GM12878 (cell line): ENCODE measurements at regions not wholly inside any gene's neighbourhood (a gene's known extent, or its start where the extent isn't known, plus 50 kb on each side); places are given as distances from the start of the nearest gene placed in this dataset.

Experiments used
- ATAC-seq: fragments of 200-7000 bp; cut with Tn5 transposase; 3 replicates; pipeline ENCODE4 v1.9.1; 2020; ENCODE audit warnings: mild to moderate bottlenecking, moderate library complexity
- BruUV-seq: library from RNA; stranded (reverse); fragments of 400-500 nt; replicated peaks from 2 replicates; lab custom pipeline; 2021; lab: Mats Ljungman, UMichigan
- CTCF ChIA-PET: fragments of 300-600 bp; sonication (Branson Sonifier 250); formaldehyde crosslinking; extraction: SDS; loops from one replicate; lab custom pipeline; 2021; ENCODE audit warnings: inconsistent platforms; lab: Yijun Ruan, JAX
- POLR2A ChIA-PET: fragments of 350-600 bp; formaldehyde crosslinking; extraction: SDS; loops from one replicate; lab custom pipeline; 2021; ENCODE audit warnings: inconsistent platforms; lab: Charles Lee
- RAD21 ChIA-PET: fragments of 300-600 bp; sonication (Branson Sonifier 250); formaldehyde crosslinking; loops from one replicate; lab custom pipeline; 2023; ENCODE audit warnings: antibody characterized with exemption; ENCODE audit not compliant: unreplicated experiment; lab: Charles Lee
- SMC1A ChIA-PET: fragments of 300-600 bp; sonication (Branson Sonifier 250); formaldehyde crosslinking; loops from one replicate; lab custom pipeline; 2023; ENCODE audit not compliant: unreplicated experiment, uncharacterized antibody; lab: Charles Lee
- DNase-seq: peaks from one replicate; pipeline ENCODE4 v3.0.0-alpha.2; 2011; ENCODE audit warnings: low read depth, low spot score
- FAIRE-seq: peaks from 3 replicates; lab custom pipeline; 2011; peaks lifted over from hg19 to GRCh38; lab: Jason Lieb, UNC
- H2AFZ ChIP-seq: 2 replicates; pipeline ENCODE4 v1.6.0; 2011; ENCODE audit warnings: low read depth, low read length, control low read depth; ENCODE audit not compliant: control insufficient read depth
- H3K27ac ChIP-seq: 2 replicates; pipeline ENCODE4 v1.5.1; 2011; ENCODE audit warnings: control low read depth; ENCODE audit not compliant: control insufficient read depth, insufficient read depth
- H3K27me3 ChIP-seq, 2 experiments: replicated peaks in 1 of 2; 2 replicates each; pipeline versions ENCODE4 v1.6.0 to v1.6.1; 2011; ENCODE audit warnings: low read length in 1 of 2; ENCODE audit not compliant: control insufficient read depth in 2 of 2, insufficient read depth in 2 of 2
- H3K36me3 ChIP-seq, 2 experiments: 2 replicates each; pipeline ENCODE4 v1.5.1; 2011; ENCODE audit warnings: low read length in 1 of 2; ENCODE audit not compliant: control insufficient read depth in 2 of 2, insufficient read depth in 2 of 2
- H3K4me1 ChIP-seq: 2 replicates; pipeline ENCODE4 v1.6.1; 2011; ENCODE audit warnings: mild to moderate bottlenecking, low read length, moderate library complexity, mixed read lengths; ENCODE audit not compliant: control insufficient read depth, insufficient read depth
- H3K4me2 ChIP-seq: 2 replicates; pipeline ENCODE4 v1.6.0; 2011; ENCODE audit warnings: control low read depth; ENCODE audit not compliant: control insufficient read depth, insufficient read depth
- H3K4me3 ChIP-seq: fragments of 200-600 bp; sonication (generic); 2 replicates; pipeline ENCODE4 v1.5.1; 2016
- H3K79me2 ChIP-seq: 2 replicates; pipeline ENCODE4 v1.6.0; 2011; ENCODE audit warnings: low read length; ENCODE audit not compliant: control insufficient read depth, insufficient read depth
- H3K9ac ChIP-seq: 2 replicates; pipeline ENCODE4 v1.8.0; 2011; ENCODE audit warnings: low read length, control low read depth, mixed read lengths; ENCODE audit not compliant: control insufficient read depth, insufficient read depth
- H3K9me3 ChIP-seq: replicated peaks from 3 replicates; pipeline ENCODE4 v1.5.1; 2011; ENCODE audit warnings: mild to moderate bottlenecking, low read length; ENCODE audit not compliant: control insufficient read depth, insufficient read depth
- H4K20me1 ChIP-seq: 2 replicates; pipeline ENCODE4 v1.6.0; 2011; ENCODE audit not compliant: control insufficient read depth, insufficient read depth
- KLF5 ChIP-seq: fragments of 450-650 bp; IDR thresholded peaks from 2 replicates; pipeline ENCODE4 v1.6.1; 2014; ENCODE audit warnings: mild to moderate bottlenecking; ENCODE audit not compliant: partially characterized antibody
- MEF2A ChIP-seq: IDR thresholded peaks from 2 replicates; pipeline ENCODE4 v1.6.1; 2011; ENCODE audit warnings: low read depth, mild to moderate bottlenecking, low read length, moderate library complexity; ENCODE audit not compliant: insufficient read depth
- NR2F1 ChIP-seq: fragments of 450-650 bp; conservative IDR thresholded peaks from 2 replicates; pipeline ENCODE4 v1.6.1; 2017; ENCODE audit warnings: mild to moderate bottlenecking
- REST ChIP-seq: IDR thresholded peaks from 2 replicates; pipeline ENCODE4 v1.6.1; 2012; ENCODE audit warnings: mild to moderate bottlenecking, low read depth, low read length
- WGBS: methylation state at CpG from one replicate; pipeline ENCODE4 v1.1.6; 2016; ENCODE audit warnings: low lambda C conversion rate; ENCODE audit not compliant: insufficient replicate concordance, insufficient coverage; ENCODE audit errors: missing lambda C conversion rate; 5-methylcytosine and 5-hydroxymethylcytosine counted together
- in situ Hi-C: fragments of 300-500 bp; cut with MboI; formaldehyde crosslinking; loops from 9 replicates; pipeline ENCODE4 v1.14.3; 2018; ENCODE audit warnings: mixed read lengths
- intact Hi-C: fragments of 100-400 bp; cut with micrococcal nuclease; formaldehyde crosslinking; loops from one replicate; pipeline ENCODE4 v1.14.2; 2022; ENCODE audit not compliant: unreplicated experiment
- TF ChIP-seq, protein P1 (sequence below): IDR thresholded peaks from 2 replicates; pipeline ENCODE4 v1.6.1; 2012; ENCODE audit warnings: low read length, inconsistent platforms

DNA sequence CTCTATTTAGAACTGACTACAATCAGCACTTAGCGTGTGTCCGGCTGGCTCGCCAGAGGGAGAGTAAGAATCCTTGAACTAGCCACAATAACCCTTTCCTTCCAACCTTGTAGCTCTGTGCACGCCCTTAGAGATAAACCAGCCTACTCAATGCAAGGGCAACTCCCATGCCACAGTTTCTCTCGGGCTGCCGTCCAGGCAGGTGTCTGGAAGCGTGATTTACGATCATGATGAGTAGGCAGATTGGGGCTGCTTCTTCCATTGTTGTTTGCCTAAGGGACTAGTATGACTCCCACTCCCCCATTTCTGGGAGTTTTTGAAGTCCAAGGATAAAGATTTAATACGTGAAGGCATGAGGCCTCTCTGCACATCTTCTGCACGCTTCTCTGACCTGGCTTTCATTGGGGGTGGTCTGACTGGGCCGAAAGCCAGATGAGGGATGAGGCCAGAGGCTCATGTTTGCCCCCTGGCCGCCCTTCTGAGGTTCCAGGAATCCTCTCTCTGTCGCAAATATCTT is 134.0 kb upstream of the MYO10 start:
- no peak for ATAC-seq
- H3K4me2 ChIP-seq = no peak overlapping the region
- POLR2A ChIA-PET = no interaction called here

More for the DNA sequence above, 134.0 kb upstream of the MYO10 start:
- no peaks in the 10 kb centered on the region for H3K9me3 ChIP-seq
- FAIRE-seq (no peak), DNase-seq (no peak)
- H3K9ac ChIP-seq = no peak overlapping the region
- no peak overlapping the region for H3K4me3 ChIP-seq
- H3K27me3 ChIP-seq = no peaks in the 10 kb centered on the region; a peak in 1 of 4 replicates
- ChIA-PET SMC1A (no interaction called here), CTCF (no interaction called here), RAD21 (no interaction called here)
- H3K79me2 ChIP-seq = no peaks in the 10 kb centered on the region
- no peak overlapping the region for H2AFZ ChIP-seq
- 30% methylated on average over 13 of the region's 13 CpGs for WGBS
- H3K4me1 ChIP-seq = no peaks in the 10 kb centered on the region
- H3K36me3 ChIP-seq = no peaks in the 10 kb centered on the region
- intact Hi-C loops (no loop called here), in situ Hi-C loops (no loop called here)
- TF ChIP-seq, protein P1, sequence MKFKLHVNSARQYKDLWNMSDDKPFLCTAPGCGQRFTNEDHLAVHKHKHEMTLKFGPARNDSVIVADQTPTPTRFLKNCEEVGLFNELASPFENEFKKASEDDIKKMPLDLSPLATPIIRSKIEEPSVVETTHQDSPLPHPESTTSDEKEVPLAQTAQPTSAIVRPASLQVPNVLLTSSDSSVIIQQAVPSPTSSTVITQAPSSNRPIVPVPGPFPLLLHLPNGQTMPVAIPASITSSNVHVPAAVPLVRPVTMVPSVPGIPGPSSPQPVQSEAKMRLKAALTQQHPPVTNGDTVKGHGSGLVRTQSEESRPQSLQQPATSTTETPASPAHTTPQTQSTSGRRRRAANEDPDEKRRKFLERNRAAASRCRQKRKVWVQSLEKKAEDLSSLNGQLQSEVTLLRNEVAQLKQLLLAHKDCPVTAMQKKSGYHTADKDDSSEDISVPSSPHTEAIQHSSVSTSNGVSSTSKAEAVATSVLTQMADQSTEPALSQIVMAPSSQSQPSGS = no peak
- TF ChIP-seq MEF2A = no peak
- TF ChIP-seq KLF5 = no peak
- no peak for TF ChIP-seq NR2F1
- TF ChIP-seq REST = no peak
- H3K27ac ChIP-seq = no peak overlapping the region
- no peaks in the 10 kb centered on the region for H4K20me1 ChIP-seq
- no TSS peak for BruUV-seq
